H7 (cell line): ENCODE measurements at regions not wholly inside any gene's neighbourhood (a gene's known extent, or its start where the extent isn't known, plus 50 kb on each side); places are given as distances from the start of the nearest gene placed in this dataset.

Experiments used
- DNase-seq: peaks from one replicate; pipeline ENCODE4 v3.0.0; 2012
- H3K27me3 ChIP-seq: 2 replicates; pipeline ENCODE4 v1.6.0; 2011; ENCODE audit warnings: mild to moderate bottlenecking, low read length; ENCODE audit not compliant: control insufficient read depth, insufficient read depth
- H3K36me3 ChIP-seq: replicated peaks from 2 replicates; pipeline ENCODE4 v1.5.1; 2011; ENCODE audit warnings: low read length; ENCODE audit not compliant: control insufficient read depth, insufficient read depth
- H3K4me3 ChIP-seq: 2 replicates; pipeline ENCODE4 v1.5.1; 2011; ENCODE audit warnings: low read depth, mild to moderate bottlenecking, control low read depth, low read length, moderate library complexity; ENCODE audit not compliant: insufficient read depth

- no peak for DNase-seq
- Histone ChIP-seq H3K4me3 (no peak overlapping the region), H3K27me3 (no peaks in the 10 kb centered on the region), H3K36me3 (no peaks in the 10 kb centered on the region)
Observed at GRCh38 chr3:30233913-30234646, 372.3 kb upstream of the TGFBR2 start.

GRCh38 chr3:30236011-30236410 lies 370.4 kb upstream of the TGFBR2 start:
- H3K27me3 ChIP-seq, result no peaks in the 10 kb centered on the region
- DNase-seq, result no peak
- H3K36me3 ChIP-seq, result no peaks in the 10 kb centered on the region
- H3K4me3 ChIP-seq, result no peak overlapping the region

- H3K36me3 ChIP-seq, result no peaks in the 10 kb centered on the region
- no peak for DNase-seq
- H3K27me3 ChIP-seq, result no peaks in the 10 kb centered on the region
- H3K4me3 ChIP-seq, result no peak overlapping the region
Observed at GRCh38 chr3:30241721-30242120, 364.7 kb upstream of the TGFBR2 start.

- H3K27me3 ChIP-seq, result no peaks in the 10 kb centered on the region
- H3K36me3 ChIP-seq, result no peaks in the 10 kb centered on the region
- peak; percentile 0 for DNase-seq
- H3K4me3 ChIP-seq, result no peak overlapping the region
Observed at GRCh38 chr3:30245858-30246622, 360.4 kb upstream of the TGFBR2 start.

GRCh38 chr3:30248423-30248822 lies 358.0 kb upstream of the TGFBR2 start:
- H3K4me3 ChIP-seq, result no peak overlapping the region
- no peak for DNase-seq
- no peaks in the 10 kb centered on the region for H3K27me3 ChIP-seq
- H3K36me3 ChIP-seq, result no peaks in the 10 kb centered on the region

- no peak overlapping the region for H3K4me3 ChIP-seq
- H3K27me3 ChIP-seq, result no peaks in the 10 kb centered on the region
- DNase-seq, result no peak
- no peaks in the 10 kb centered on the region for H3K36me3 ChIP-seq
Observed at GRCh38 chr3:30252474-30252873, 353.9 kb upstream of the TGFBR2 start.

GRCh38 chr3:30253832-30254231 lies 352.6 kb upstream of the TGFBR2 start:
- Histone ChIP-seq H3K36me3 (no peaks in the 10 kb centered on the region), H3K27me3 (no peaks in the 10 kb centered on the region), H3K4me3 (no peak overlapping the region)
- DNase-seq, result no peak

GRCh38 chr3:30256474-30256873 lies 349.9 kb upstream of the TGFBR2 start:
- Histone ChIP-seq H3K4me3 (no peak overlapping the region), H3K27me3 (no peaks in the 10 kb centered on the region), H3K36me3 (no peaks in the 10 kb centered on the region)
- no peak for DNase-seq

- peak; percentile 4 for DNase-seq
- no peaks in the 10 kb centered on the region for H3K27me3 ChIP-seq
- H3K36me3 ChIP-seq, result no peaks in the 10 kb centered on the region
- no peak overlapping the region for H3K4me3 ChIP-seq
Observed at GRCh38 chr3:30258426-30259392, 347.7 kb upstream of the TGFBR2 start.

GRCh38 chr3:30259730-30260129 lies 346.7 kb upstream of the TGFBR2 start:
- no peak overlapping the region for H3K4me3 ChIP-seq
- no peaks in the 10 kb centered on the region for H3K27me3 ChIP-seq
- DNase-seq, result no peak
- no peaks in the 10 kb centered on the region for H3K36me3 ChIP-seq

- no peak for DNase-seq
Observed at GRCh38 chr3:30260762-30261161, 345.6 kb upstream of the TGFBR2 start.

GRCh38 chr3:30263238-30263924 lies 343.0 kb upstream of the TGFBR2 start:
- no peak overlapping the region for H3K4me3 ChIP-seq
- no peak for DNase-seq
- no peaks in the 10 kb centered on the region for H3K36me3 ChIP-seq
- no peaks in the 10 kb centered on the region for H3K27me3 ChIP-seq

More at GRCh38 chr3:30260762-30261161, 345.6 kb upstream of the TGFBR2 start:
- no peaks in the 10 kb centered on the region for H3K36me3 ChIP-seq
- H3K27me3 ChIP-seq, result no peaks in the 10 kb centered on the region
- no peak overlapping the region for H3K4me3 ChIP-seq

- Histone ChIP-seq H3K4me3 (no peak overlapping the region), H3K27me3 (no peaks in the 10 kb centered on the region), H3K36me3 (no peaks in the 10 kb centered on the region)
- DNase-seq, result no peak
Observed at GRCh38 chr3:30263925-30264313, 342.5 kb upstream of the TGFBR2 start.

- DNase-seq, result no peak
- Histone ChIP-seq H3K4me3 (no peak overlapping the region), H3K36me3 (no peaks in the 10 kb centered on the region)
Observed at GRCh38 chr3:30266524-30266923, 339.9 kb upstream of the TGFBR2 start.

More at GRCh38 chr3:30266524-30266923, 339.9 kb upstream of the TGFBR2 start:
- no peaks in the 10 kb centered on the region for H3K27me3 ChIP-seq
